ENCODE measurements at regions not wholly inside any gene's neighbourhood (a gene's known extent, or its start where the extent isn't known, plus 50 kb on each side); places are given as distances from the start of the nearest gene placed in this dataset.

- no peak overlapping the region for H3K4me3 ChIP-seq (ENCODE audit: low read depth, low read length)
- no peak for TF ChIP-seq CTCF (IDR thresholded peaks at IDR 0.05; ENCODE audit: insufficient read depth, low read length, missing control alignments)
- no peak for DNase-seq (ENCODE audit: low read depth, low spot score)
- ChIA-PET CTCF (no interaction called here), POLR2A (no interaction called here)
Measured at GRCh38 chr2:195390686-195391321, 266.2 kb upstream of the SLC39A10 start.

GRCh38 chr2:195388028-195388427 is 269.0 kb upstream of the SLC39A10 start:
- no peak overlapping the region for H3K4me3 ChIP-seq (ENCODE audit: low read depth, low read length)
- CTCF ChIA-PET: no interaction called here
- TF ChIP-seq CTCF (IDR thresholded peaks at IDR 0.05; ENCODE audit: insufficient read depth, low read length, missing control alignments): no peak
- no peak for DNase-seq (ENCODE audit: low read depth, low spot score)
- POLR2A ChIA-PET: no interaction called here

GRCh38 chr2:195382186-195382585 is 274.8 kb upstream of the SLC39A10 start:
- POLR2A ChIA-PET: no interaction called here
- CTCF ChIA-PET: no interaction called here
- H3K4me3 ChIP-seq (ENCODE audit: low read depth, low read length): no peak overlapping the region
- DNase-seq (ENCODE audit: low read depth, low spot score): no peak
- TF ChIP-seq CTCF (IDR thresholded peaks at IDR 0.05; ENCODE audit: insufficient read depth, low read length, missing control alignments): no peak

- POLR2A ChIA-PET: interaction anchor here (0.5 kb wide), 1 partner anchor 119 kb away, joined by 3 read pairs; no protein-coding TSS in a partner anchor
Measured at GRCh38 chr2:195370167-195370943, 286.7 kb upstream of the SLC39A10 start.

GRCh38 chr2:195369218-195369587 is 287.8 kb upstream of the SLC39A10 start:
- CTCF ChIA-PET: no interaction called here
- no peak for TF ChIP-seq CTCF (IDR thresholded peaks at IDR 0.05; ENCODE audit: insufficient read depth, low read length, missing control alignments)
- H3K4me3 ChIP-seq (ENCODE audit: low read depth, low read length): no peak overlapping the region
- DNase-seq (ENCODE audit: low read depth, low spot score): no peak
- POLR2A ChIA-PET: no interaction called here

More at GRCh38 chr2:195370167-195370943, 286.7 kb upstream of the SLC39A10 start:
- no peak for DNase-seq (ENCODE audit: low read depth, low spot score)
- no peak for TF ChIP-seq CTCF (IDR thresholded peaks at IDR 0.05; ENCODE audit: insufficient read depth, low read length, missing control alignments)
- CTCF ChIA-PET: no interaction called here
- no peak overlapping the region for H3K4me3 ChIP-seq (ENCODE audit: low read depth, low read length)

- H3K4me3 ChIP-seq (ENCODE audit: low read depth, low read length): no peak overlapping the region
- ChIA-PET CTCF (no interaction called here), POLR2A (no interaction called here)
- TF ChIP-seq CTCF (IDR thresholded peaks at IDR 0.05; ENCODE audit: insufficient read depth, low read length, missing control alignments): no peak
- no peak for DNase-seq (ENCODE audit: low read depth, low spot score)
Measured at GRCh38 chr2:195368249-195369217, 288.5 kb upstream of the SLC39A10 start.

Measured in AG04449 (cell line).